GM18502 (cell line): ENCODE measurements at regions not wholly inside any gene's neighbourhood (a gene's known extent, or its start where the extent isn't known, plus 50 kb on each side); places are given as distances from the start of the nearest gene placed in this dataset.
"Not testable (repeated sequence)": the region's sequence is repeated elsewhere in the genome, so short reads cannot be mapped to it uniquely, and the experiment has no call there.

Experiments used
- ATAC-seq: cut with Tn5 transposase; IDR thresholded peaks from one replicate; pipeline ENCODE4 v1.9.1; 2021; ENCODE audit warnings: mild to moderate bottlenecking; ENCODE audit not compliant: unreplicated experiment, poor library complexity

- ATAC-seq, result no peak
Observed at GRCh38 chr5:29193972-29194371, 1999.5 kb upstream of the CDH6 start.

- not testable (repeated sequence) for ATAC-seq
Observed at GRCh38 chr5:29191269-29192048, 2002.0 kb upstream of the CDH6 start.

- ATAC-seq, result not testable (repeated sequence)
Observed at GRCh38 chr5:29190398-29190797, 2003.1 kb upstream of the CDH6 start.

GRCh38 chr5:29186380-29186779 is 2007.1 kb upstream of the CDH6 start:
- not testable (repeated sequence) for ATAC-seq

GRCh38 chr5:29185558-29185957 is 2007.9 kb upstream of the CDH6 start:
- ATAC-seq, result no peak

- no peak for ATAC-seq
Observed at GRCh38 chr5:29175774-29176173, 2017.7 kb upstream of the CDH6 start.

- no peak for ATAC-seq
Observed at GRCh38 chr5:29170599-29170998, 2022.9 kb upstream of the CDH6 start.

- no peak for ATAC-seq
Observed at GRCh38 chr5:29169886-29170285, 2023.6 kb upstream of the CDH6 start.

- ATAC-seq, result no peak
Observed at GRCh38 chr5:29162297-29162696, 2031.2 kb upstream of the CDH6 start.

GRCh38 chr5:29161399-29162291 is 2031.8 kb upstream of the CDH6 start:
- ATAC-seq, result no peak

- ATAC-seq, result no peak
Observed at GRCh38 chr5:29157975-29158374, 2035.5 kb upstream of the CDH6 start.

GRCh38 chr5:29150840-29151239 is 2042.6 kb upstream of the CDH6 start:
- no peak for ATAC-seq

- ATAC-seq, result no peak
Observed at GRCh38 chr5:29148581-29148980, 2044.9 kb upstream of the CDH6 start.

- no peak for ATAC-seq
Observed at GRCh38 chr5:29148073-29148472, 2045.4 kb upstream of the CDH6 start.

- ATAC-seq, result no peak
Observed at GRCh38 chr5:29143266-29143665, 2050.2 kb upstream of the CDH6 start.

- no peak for ATAC-seq
Observed at GRCh38 chr5:29134418-29134817, 2059.1 kb upstream of the CDH6 start.

GRCh38 chr5:29131285-29131684 is 2062.2 kb upstream of the CDH6 start:
- no peak for ATAC-seq

- no peak for ATAC-seq
Observed at GRCh38 chr5:29130786-29131185, 2062.7 kb upstream of the CDH6 start.

GRCh38 chr5:29127524-29128156 is 2065.8 kb upstream of the CDH6 start:
- not testable (repeated sequence) for ATAC-seq

GRCh38 chr5:29126462-29126861 is 2067.0 kb upstream of the CDH6 start:
- not testable (repeated sequence) for ATAC-seq

- ATAC-seq, result no peak
Observed at GRCh38 chr5:29122306-29122705, 2071.2 kb upstream of the CDH6 start.
